K562 (cell line): ENCODE measurements at regions not wholly inside any gene's neighbourhood (a gene's known extent, or its start where the extent isn't known, plus 50 kb on each side); places are given as distances from the start of the nearest gene placed in this dataset.

Experiments used
- CC2D1A ChIP-seq: fragments of 450-650 bp; IDR thresholded peaks from 2 replicates; pipeline ENCODE4 v1.6.1; 2017; ENCODE audit warnings: mild to moderate bottlenecking
- E2F3 ChIP-seq: fragments of 250-450 bp; sonication (Bioruptor Pico); IDR thresholded peaks from 2 replicates; pipeline ENCODE4 v1.4.0; 2020; ENCODE audit warnings: mild to moderate bottlenecking
- JUN ChIP-seq, 2 experiments: sonication (generic) in 1 of 2; formaldehyde crosslinking in 1 of 2; IDR thresholded peaks; 2 replicates each; pipeline versions ENCODE4 v1.6.1 to v1.8.0; 2012 to 2022; ENCODE audit warnings: borderline replicate concordance in 2 of 2, mild to moderate bottlenecking in 2 of 2, improper control_type of control experiment in 1 of 2, low read depth in 1 of 2, low read length in 1 of 2, missing genetic modification reagents in 1 of 2
- MCM2 ChIP-seq: fragments of 450-650 bp; IDR thresholded peaks from 2 replicates; pipeline ENCODE4 v1.6.1; 2017; ENCODE audit warnings: low read depth, mild to moderate bottlenecking
- MXI1 ChIP-seq: IDR thresholded peaks from 2 replicates; pipeline ENCODE4 v1.6.1; 2011; ENCODE audit warnings: low read depth, mild to moderate bottlenecking, improper control_type of control experiment, low read length
- XRCC4 ChIP-seq: IDR thresholded peaks from one replicate; pipeline ENCODE4 v1.6.1; 2011; ENCODE audit not compliant: insufficient read depth, insufficient read length; ENCODE audit errors: extremely low read depth
- ZC3H8 ChIP-seq: fragments of 450-650 bp; IDR thresholded peaks from 2 replicates; pipeline ENCODE4 v1.6.1; 2017
- ZNF121 ChIP-seq: sonication (generic); formaldehyde crosslinking; conservative IDR thresholded peaks from 2 replicates; pipeline ENCODE4 v1.8.0; 2022; ENCODE audit warnings: missing genetic modification reagents
- ZNF584 ChIP-seq: fragments of 200-800 bp; sonication (Bioruptor generic); IDR thresholded peaks from 2 replicates; pipeline ENCODE4 v1.6.1; 2016; ENCODE audit warnings: low read depth, mild to moderate bottlenecking, missing genetic modification characterization, missing compliant biosample characterization
- ZNF766 ChIP-seq: fragments of 200-800 bp; sonication (Bioruptor generic); conservative IDR thresholded peaks from 2 replicates; pipeline ENCODE4 v1.6.1; 2016; ENCODE audit warnings: missing genetic modification characterization, missing compliant biosample characterization
- TF ChIP-seq, protein P1 (sequence below): fragments of 450-650 bp; formaldehyde crosslinking; conservative IDR thresholded peaks from 2 replicates; pipeline ENCODE4 v1.4.0; 2022; ENCODE audit warnings: mild to moderate bottlenecking, missing genetic modification characterization
- TF ChIP-seq, protein P2 (sequence below): sonication (generic); formaldehyde crosslinking; IDR thresholded peaks from 2 replicates; pipeline ENCODE4 v1.8.0; 2023; ENCODE audit warnings: mild to moderate bottlenecking, missing genetic modification reagents
- TF ChIP-seq, protein P3 (sequence below): sonication (generic); formaldehyde crosslinking; IDR thresholded peaks from 2 replicates; pipeline ENCODE4 v1.8.1; 2023; ENCODE audit warnings: missing genetic modification reagents, mild to moderate bottlenecking, borderline replicate concordance
- TF ChIP-seq, protein P4 (sequence below), 2 experiments: IDR thresholded peaks; 2 replicates each; pipeline ENCODE4 v1.6.1; 2012; ENCODE audit warnings: improper control_type of control experiment in 2 of 2, low read depth in 2 of 2, low read length in 2 of 2, borderline replicate concordance in 1 of 2

DNA sequence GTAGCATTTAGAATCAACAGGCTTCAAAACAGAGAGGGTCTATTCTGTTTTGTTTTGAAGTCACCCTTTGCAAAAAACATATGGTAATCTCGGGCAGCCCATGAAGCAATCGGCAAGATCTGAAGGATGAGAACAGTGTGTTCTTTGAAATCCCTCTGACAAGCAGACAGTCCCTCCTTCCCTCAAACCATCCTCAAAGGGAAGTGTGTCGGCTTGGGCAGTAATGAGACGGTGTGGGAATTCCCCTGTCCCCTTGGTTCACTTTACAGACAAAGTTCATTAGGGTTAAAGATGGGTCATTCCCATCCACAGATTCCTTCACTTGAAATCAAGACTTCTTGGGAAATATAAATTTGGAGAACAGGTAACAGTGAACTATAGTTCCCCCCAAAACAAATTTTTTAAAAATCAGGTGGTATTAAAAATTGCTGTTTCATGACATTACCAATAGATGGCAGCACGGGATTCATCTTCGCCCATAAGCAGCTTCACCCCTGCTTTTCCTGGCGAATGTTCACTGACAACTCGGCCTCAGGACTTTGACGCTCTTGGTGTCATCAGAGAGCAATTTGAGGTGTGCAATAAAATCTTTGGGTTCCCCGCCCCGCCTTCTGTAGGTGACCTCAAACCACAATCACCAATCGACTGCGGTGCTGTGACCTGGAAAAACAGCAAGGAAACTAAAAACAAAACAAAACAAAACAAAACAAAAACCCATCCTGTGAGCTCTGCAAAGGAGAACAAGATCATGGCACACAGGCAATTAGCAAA lies 159.3 kb upstream of the TNFAIP3 start (continued):
- TF ChIP-seq, protein P1, sequence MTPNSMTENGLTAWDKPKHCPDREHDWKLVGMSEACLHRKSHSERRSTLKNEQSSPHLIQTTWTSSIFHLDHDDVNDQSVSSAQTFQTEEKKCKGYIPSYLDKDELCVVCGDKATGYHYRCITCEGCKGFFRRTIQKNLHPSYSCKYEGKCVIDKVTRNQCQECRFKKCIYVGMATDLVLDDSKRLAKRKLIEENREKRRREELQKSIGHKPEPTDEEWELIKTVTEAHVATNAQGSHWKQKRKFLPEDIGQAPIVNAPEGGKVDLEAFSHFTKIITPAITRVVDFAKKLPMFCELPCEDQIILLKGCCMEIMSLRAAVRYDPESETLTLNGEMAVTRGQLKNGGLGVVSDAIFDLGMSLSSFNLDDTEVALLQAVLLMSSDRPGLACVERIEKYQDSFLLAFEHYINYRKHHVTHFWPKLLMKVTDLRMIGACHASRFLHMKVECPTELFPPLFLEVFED (CRISPR knock-in tag), result 0 out of 2 replicates have a peak, but pooled peaks have one; percentile 10
- TF ChIP-seq E2F3 (CRISPR knock-in tag) (no peak), ZNF584 (CRISPR knock-in tag) (no peak), XRCC4 (no peak), MCM2 (no peak), ZNF121 (CRISPR knock-in tag) (no peak), ZC3H8 (no peak), ZNF766 (no peak), CC2D1A (peak; percentile 74; the same call in 1 of the 2 replicates), MXI1 (no peak), JUN (IDR thresholded peaks at IDR 0.05; ENCODE audit: borderline replicate concordance, low read depth, low read length) (peak; percentile 7; the same call in 1 of the 2 replicates), JUN (CRISPR knock-in tag; IDR thresholded peaks at IDR 0.05; ENCODE audit: borderline replicate concordance) (no peak)
- TF ChIP-seq, protein P2, sequence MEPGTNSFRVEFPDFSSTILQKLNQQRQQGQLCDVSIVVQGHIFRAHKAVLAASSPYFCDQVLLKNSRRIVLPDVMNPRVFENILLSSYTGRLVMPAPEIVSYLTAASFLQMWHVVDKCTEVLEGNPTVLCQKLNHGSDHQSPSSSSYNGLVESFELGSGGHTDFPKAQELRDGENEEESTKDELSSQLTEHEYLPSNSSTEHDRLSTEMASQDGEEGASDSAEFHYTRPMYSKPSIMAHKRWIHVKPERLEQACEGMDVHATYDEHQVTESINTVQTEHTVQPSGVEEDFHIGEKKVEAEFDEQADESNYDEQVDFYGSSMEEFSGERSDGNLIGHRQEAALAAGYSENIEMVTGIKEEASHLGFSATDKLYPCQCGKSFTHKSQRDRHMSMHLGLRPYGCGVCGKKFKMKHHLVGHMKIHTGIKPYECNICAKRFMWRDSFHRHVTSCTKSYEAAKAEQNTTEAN (CRISPR knock-in tag), result no peak
- TF ChIP-seq, protein P3, sequence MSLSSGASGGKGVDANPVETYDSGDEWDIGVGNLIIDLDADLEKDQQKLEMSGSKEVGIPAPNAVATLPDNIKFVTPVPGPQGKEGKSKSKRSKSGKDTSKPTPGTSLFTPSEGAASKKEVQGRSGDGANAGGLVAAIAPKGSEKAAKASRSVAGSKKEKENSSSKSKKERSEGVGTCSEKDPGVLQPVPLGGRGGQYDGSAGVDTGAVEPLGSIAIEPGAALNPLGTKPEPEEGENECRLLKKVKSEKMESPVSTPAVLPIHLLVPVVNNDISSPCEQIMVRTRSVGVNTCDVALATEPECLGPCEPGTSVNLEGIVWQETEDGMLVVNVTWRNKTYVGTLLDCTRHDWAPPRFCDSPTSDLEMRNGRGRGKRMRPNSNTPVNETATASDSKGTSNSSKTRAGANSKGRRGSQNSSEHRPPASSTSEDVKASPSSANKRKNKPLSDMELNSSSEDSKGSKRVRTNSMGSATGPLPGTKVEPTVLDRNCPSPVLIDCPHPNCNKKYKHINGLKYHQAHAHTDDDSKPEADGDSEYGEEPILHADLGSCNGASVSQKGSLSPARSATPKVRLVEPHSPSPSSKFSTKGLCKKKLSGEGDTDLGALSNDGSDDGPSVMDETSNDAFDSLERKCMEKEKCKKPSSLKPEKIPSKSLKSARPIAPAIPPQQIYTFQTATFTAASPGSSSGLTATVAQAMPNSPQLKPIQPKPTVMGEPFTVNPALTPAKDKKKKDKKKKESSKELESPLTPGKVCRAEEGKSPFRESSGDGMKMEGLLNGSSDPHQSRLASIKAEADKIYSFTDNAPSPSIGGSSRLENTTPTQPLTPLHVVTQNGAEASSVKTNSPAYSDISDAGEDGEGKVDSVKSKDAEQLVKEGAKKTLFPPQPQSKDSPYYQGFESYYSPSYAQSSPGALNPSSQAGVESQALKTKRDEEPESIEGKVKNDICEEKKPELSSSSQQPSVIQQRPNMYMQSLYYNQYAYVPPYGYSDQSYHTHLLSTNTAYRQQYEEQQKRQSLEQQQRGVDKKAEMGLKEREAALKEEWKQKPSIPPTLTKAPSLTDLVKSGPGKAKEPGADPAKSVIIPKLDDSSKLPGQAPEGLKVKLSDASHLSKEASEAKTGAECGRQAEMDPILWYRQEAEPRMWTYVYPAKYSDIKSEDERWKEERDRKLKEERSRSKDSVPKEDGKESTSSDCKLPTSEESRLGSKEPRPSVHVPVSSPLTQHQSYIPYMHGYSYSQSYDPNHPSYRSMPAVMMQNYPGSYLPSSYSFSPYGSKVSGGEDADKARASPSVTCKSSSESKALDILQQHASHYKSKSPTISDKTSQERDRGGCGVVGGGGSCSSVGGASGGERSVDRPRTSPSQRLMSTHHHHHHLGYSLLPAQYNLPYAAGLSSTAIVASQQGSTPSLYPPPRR (CRISPR knock-in tag), result no peak
- TF ChIP-seq, protein P4, sequence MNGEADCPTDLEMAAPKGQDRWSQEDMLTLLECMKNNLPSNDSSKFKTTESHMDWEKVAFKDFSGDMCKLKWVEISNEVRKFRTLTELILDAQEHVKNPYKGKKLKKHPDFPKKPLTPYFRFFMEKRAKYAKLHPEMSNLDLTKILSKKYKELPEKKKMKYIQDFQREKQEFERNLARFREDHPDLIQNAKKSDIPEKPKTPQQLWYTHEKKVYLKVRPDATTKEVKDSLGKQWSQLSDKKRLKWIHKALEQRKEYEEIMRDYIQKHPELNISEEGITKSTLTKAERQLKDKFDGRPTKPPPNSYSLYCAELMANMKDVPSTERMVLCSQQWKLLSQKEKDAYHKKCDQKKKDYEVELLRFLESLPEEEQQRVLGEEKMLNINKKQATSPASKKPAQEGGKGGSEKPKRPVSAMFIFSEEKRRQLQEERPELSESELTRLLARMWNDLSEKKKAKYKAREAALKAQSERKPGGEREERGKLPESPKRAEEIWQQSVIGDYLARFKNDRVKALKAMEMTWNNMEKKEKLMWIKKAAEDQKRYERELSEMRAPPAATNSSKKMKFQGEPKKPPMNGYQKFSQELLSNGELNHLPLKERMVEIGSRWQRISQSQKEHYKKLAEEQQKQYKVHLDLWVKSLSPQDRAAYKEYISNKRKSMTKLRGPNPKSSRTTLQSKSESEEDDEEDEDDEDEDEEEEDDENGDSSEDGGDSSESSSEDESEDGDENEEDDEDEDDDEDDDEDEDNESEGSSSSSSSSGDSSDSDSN (IDR thresholded peaks at IDR 0.05; ENCODE audit: borderline replicate concordance in 1 of 2, low read depth in 2 of 2, low read length in 2 of 2), result no peak
